Hematopoietic multipotent progenitor cell treated with erythropoietin and hydrocortisone succinate and interleukin-3 and kit ligand, for 17 days (in vitro differentiated cells): ENCODE measurements at regions not wholly inside any gene's neighbourhood (a gene's known extent, or its start where the extent isn't known, plus 50 kb on each side); places are given as distances from the start of the nearest gene placed in this dataset.

Source experiments
- DNase-seq: peaks from one replicate; pipeline ENCODE4 v3.0.0-alpha.2; 2015; ENCODE audit warnings: low spot score

DNA sequence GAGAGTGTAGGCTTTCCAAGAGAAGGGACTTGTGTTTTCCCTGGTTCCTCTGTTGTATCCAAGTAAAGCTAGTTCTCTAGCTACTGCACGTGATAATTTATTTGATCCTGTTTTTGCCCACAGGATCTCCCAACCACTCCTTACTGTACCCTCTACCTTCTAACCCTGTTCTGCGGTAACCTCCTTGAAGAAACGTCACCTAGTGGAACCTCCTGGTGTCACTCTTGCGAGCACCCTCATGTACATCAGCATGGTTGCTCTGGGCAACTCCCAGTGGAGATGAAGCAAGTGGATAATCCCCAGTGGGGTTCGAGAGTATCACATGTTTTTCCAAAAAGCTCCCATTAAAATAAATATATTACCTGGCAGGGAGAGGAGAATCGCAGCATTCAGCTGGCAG lies 108.9 kb upstream of the CLMP start:
- DNase-seq, result no peak

DNA sequence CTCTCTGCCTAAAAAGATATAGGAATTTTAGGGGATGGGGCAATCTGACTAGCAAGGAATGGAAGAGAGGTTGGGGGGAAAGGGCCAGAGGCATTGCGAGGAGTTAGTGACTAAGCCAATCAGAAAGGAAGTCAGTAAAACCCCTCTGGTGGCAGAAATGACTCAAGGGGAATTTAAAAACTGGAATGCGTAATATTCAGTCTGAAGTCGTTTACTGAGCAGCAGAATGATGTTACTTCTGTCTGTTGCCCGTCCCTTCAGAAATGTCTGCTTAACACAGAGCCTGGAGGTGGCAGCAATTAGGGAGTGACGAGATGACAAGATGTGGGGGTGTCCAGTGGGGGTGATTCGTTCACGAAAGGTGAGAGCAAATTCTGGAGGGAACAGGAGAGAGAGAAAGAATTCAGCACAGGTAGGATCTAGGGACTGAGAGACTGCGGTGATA lies 107.7 kb upstream of the CLMP start:
- no peak for DNase-seq

DNA sequence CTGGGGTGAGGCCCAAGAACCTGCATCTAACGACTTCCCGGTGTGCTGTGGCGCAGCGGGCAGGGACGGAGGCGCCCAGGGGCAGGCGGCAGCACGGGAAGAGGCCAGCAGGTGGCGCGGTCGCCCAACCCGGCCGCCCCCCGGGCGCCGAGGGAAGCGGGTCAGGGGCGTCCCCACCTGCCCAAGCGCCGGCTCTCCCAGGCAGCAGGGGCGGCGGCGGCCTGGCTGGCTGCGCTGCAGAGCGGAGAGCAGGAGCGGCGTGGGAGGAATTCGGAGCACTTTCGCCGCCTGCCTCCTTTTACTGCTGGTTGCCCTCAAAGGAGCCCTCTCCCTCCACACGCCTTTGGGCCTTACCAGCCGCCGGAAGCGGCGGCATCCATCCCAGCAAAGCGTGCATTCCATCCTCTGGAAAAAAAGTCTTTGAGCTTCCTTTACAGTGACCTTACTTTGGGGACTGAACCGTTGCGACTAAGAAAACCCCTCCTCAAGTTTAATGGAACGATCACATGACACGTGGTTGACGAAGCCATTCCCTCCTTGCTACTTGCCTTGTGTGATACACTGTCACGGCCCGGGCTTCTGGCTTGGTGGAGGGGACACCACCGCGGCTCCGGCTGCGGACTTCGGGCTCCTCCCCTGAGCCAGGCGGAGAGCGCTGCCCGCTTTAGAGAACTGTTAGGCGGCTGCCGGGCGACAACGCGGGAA lies 106.8 kb upstream of the CLMP start:
- no peak for DNase-seq

DNA sequence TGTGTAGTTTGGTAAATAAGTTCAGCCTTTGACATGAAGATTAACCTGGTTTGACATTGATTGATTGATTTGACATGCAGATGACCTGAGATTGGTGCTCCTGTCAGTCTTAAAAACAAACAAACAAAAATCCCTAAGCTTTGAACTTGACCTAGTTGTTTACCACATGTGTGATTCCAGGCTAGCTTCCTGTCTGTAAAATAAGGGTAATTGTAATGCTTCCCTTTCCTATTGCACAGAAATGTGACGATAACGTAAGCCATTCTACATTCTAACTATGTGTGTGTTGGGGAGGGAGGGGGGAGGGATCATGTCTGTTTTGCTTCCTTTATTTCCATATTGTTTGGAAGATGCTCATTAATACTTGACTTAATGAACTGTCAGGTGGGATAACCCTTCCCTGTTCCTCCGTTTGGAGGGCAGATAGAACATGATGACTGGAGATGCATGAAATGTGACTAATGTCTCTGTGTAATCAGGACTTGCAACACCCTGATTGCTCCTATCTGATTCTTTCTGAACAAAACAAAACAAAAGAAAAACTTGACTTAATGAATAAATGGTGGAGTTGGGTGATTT lies 106.1 kb upstream of the CLMP start:
- DNase-seq, result no peak

DNA sequence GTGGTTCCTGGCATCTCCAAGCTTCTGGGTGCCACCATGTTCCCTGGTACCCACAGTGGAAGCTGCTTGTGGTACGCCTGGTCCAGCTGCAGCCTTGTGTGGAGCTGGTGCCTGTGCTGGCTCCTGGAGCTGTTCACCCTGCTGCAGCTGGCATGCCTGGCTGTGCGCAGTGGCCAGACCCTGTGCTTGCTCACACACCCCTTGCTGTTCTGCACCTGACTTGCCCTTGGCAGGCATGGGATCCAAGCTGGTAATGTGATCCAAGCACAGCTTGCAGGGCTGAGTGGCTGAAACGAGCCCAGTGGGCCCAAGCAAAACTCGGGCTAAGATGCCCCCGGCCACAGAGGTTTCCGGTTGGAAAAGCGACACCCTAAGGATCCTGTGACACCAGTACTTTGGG lies 104.7 kb upstream of the CLMP start:
- DNase-seq, result no peak

- no peak for DNase-seq
Measured at GRCh38 chr11:123298488-123299447, 103.7 kb upstream of the CLMP start.

- no peak for DNase-seq
Measured at GRCh38 chr11:123292647-123293046, 97.6 kb upstream of the CLMP start.

DNA sequence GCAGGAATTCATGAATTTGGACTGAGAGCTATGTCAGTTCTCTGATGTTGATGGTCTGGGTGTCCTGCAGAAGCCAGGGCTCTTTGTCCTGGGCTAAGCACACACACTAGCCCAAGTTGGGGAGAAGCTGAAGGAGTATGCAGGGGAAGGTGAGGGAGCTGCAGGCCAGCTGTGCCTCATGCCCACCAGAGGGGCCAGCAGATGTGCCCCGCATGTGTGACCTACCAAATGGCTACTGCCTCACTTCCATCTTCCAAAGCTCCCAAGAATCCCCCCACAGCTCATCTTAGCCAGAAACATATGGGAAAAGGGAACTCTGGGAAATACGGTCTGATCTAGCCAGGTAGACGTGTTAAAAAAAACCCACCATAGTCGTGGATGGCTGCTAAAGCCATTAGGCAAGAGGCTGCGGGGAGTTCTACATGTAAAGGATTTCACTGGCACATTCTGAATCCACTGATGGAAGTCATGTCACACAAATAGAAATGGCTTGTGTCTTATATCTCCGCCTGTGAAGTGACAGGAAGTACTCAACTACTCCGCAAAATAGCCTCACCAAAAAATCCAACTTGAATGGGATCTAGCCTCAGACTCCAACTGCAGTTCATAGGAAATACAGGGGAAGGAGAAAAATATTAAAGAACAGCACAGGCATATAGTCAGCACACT lies 96.3 kb upstream of the CLMP start:
- no peak for DNase-seq

DNA sequence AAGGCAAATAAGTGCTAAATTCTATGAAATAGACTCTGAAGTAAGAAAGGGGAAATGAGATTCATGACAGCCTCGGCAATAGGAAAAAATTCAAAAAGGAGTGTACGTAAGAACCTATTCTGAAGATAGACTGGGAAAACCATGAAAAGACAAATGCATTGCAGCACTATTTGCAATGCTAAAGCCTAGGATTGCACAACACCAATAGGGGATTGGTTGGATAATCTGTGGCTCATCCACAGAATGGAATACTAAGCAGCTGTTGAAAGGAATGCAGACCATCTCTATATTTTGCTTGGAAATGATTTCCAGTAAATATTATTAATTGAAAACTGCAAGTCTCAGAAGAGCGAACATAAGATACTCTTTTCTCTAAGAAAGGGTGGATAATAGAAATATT lies 91.7 kb upstream of the CLMP start:
- DNase-seq, result no peak

DNA sequence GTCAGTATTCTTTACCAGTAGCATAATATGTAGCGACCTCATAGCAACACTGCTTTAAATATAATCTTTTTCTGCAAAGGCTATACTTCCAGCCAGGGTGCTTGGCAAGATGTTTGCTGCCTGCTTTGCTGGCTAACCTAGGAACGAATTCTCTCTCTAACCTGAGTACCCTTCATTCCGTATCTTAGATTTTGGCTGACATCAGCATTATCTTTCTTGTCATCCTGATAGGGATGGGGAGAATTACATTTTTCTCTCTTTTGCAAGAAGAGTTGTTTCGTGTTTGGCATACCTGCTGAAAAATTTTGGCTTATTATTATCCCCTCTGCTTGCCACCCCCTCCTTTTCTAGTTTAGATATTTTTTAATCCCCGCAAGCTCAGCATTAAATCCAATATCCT lies 91.2 kb upstream of the CLMP start:
- DNase-seq, result no peak

- DNase-seq, result no peak
Measured at GRCh38 chr11:123284454-123284853, 89.4 kb upstream of the CLMP start.

DNA sequence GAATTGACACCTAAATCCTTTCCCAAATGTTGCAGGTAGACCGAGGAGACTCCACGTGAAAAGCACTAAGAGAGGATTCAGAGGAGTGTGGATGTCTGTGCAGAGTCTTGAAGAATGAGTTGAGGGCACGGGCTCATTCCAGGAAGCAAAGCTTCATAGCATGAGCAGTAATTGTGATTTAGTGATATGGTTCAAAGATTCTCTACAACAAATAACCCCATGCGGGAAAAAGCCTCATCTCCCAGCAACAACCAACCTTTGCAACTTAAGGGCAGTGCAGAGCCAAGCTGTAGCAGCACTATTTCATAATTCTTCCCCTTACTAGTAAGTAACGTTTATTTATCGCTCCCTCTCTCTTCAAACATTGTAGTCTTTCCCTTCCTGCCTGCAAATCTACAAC lies 87.5 kb upstream of the CLMP start:
- DNase-seq, result no peak

GRCh38 chr11:123273616-123274015 lies 78.6 kb upstream of the CLMP start:
- DNase-seq, result no peak

GRCh38 chr11:123272565-123272964 lies 77.5 kb upstream of the CLMP start:
- no peak for DNase-seq

DNA sequence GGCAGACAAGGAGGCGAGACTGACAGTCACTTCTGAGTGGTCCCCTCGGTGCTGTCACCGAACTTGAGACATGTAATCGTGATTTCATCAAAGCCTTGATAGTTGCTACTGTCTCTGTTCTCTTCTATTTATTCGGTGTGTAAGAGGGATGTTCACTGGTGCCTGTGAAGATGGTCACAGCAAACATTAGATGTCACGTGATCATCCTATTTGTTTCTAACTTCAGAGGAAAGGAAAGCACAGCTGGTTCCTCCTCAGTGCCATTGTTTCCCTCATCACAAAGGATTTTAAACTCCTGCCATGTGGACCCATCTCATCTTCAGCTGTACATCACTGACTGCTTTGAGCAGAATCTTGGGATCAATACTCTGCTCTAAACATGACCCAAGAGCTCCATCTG lies 73.1 kb upstream of the CLMP start:
- DNase-seq, result no peak

- no peak for DNase-seq
Measured at GRCh38 chr11:123265951-123266350, 70.9 kb upstream of the CLMP start.

DNA sequence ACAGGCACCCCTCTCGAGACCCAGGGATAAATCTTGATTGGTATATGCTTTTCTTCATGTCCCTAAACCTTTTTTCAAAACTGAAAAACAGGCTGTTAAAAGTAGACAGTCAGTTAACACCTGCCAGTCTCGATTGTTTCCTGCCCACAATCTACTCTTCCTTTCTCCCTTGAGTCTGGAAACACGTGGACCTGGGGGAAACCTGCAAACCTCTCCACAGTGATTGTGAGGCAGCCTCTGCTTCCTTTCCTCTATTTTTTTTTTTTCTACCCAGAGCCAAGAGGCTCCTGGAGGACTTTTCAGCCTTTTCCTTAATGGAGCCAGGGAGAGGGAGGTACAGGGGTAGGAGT lies 69.4 kb upstream of the CLMP start:
- no peak for DNase-seq

GRCh38 chr11:123261345-123262106 lies 66.5 kb upstream of the CLMP start:
- peak; percentile 28 for DNase-seq

DNA sequence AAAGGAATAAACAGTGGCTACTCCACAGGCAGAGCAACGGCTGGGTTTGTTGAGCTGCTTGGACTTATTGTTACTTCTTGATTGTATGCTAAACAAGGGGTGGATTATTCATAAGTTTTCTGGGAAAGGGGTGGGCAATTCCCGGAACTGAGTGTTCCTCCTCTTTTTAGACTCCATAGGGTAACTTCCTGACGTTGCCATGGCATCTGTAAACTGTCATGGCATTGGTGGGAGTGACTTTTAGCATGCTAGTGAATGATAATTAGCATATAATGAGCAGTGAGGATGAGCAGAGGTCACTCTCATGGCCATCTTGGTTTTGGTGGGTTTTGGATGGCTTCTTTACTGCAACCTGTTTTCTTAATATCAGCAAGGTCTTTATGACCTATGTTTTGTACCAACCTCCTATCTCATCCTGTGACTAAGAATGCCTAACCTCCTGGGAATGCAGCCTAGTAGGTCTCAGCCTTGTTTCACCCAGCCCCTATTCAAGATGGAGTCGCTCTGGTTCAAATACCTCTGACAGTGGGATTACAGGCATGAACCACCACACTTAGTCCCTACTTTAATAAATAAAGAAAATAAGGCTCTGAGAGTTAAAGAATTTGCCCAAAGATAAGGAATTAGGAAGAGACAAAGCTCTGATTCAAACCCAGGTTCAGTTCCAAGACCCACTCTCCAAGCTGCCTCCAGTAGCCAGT lies 65.6 kb upstream of the CLMP start:
- no peak for DNase-seq

DNA sequence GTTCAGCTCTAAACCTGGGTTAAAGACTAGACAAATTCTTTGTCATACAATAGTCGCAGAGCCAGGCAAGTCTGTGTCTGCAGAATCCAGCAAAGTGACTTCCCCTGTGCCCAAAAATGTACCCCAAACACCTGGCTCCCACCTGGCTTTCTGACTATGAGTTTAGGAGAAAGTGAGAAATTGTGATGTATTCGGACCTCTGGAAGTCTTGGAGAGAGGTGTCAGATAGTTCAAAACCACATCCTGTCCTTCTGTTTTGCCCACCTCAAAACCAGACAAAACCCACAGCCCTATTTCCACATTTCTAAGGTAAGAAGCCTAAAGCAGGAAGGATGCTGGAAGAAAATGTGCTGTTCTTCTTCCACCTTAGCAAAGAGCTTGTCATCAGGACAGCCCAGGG lies 63.8 kb upstream of the CLMP start:
- no peak for DNase-seq

- DNase-seq, result no peak
Measured at GRCh38 chr11:123257370-123257769, 62.3 kb upstream of the CLMP start.
